SK-N-SH (cell line): ENCODE measurements at regions not wholly inside any gene's neighbourhood (a gene's known extent, or its start where the extent isn't known, plus 50 kb on each side); places are given as distances from the start of the nearest gene placed in this dataset.

Source experiments
- CTCF ChIA-PET: fragments of 300-600, 350-600 bp; formaldehyde crosslinking; extraction: SDS; loops from one replicate; lab custom pipeline; 2021; lab: Yijun Ruan, JAX
- POLR2A ChIA-PET: fragments of 350-600 bp; sonication (Branson Sonifier 250); formaldehyde crosslinking; extraction: SDS; loops from one replicate; lab custom pipeline; 2020; ENCODE audit warnings: antibody characterized with exemption, inconsistent platforms; lab: Yijun Ruan, JAX
- DNase-seq: peaks from one replicate; pipeline ENCODE4 v3.0.0; 2012
- H2AFZ ChIP-seq: fragments of 200-600 bp; sonication (generic); 2 replicates; pipeline ENCODE4 v1.8.1; 2016; ENCODE audit warnings: antibody characterized with exemption, mild to moderate bottlenecking, low read depth
- H3F3A ChIP-seq: fragments of 200-600 bp; sonication (generic); replicated peaks from 2 replicates; pipeline ENCODE3; 2016; ENCODE audit warnings: antibody characterized with exemption, mild to moderate bottlenecking; ENCODE audit not compliant: insufficient read depth
- H3K27ac ChIP-seq, 2 experiments: fragments of 200-500 bp in 1 of 2; fragments of 200-600 bp in 1 of 2; sonication (Bioruptor generic) in 1 of 2; sonication (generic), shearing (Covaris generic) in 1 of 2; 2 replicates each; pipeline versions ENCODE4 v1.5.1 to v1.6.1; 2014 to 2016; ENCODE audit warnings: low read depth in 2 of 2, inconsistent platforms in 1 of 2, low read length in 1 of 2, mild to moderate bottlenecking in 1 of 2, mixed read lengths in 1 of 2
- H3K27me3 ChIP-seq: fragments of 200-600 bp; sonication (generic), shearing (Covaris generic); 2 replicates; pipeline ENCODE4 v1.6.1; 2016; ENCODE audit warnings: mixed run types; ENCODE audit not compliant: insufficient read depth
- H3K36me3 ChIP-seq, 2 experiments: fragments of 200-500 bp in 1 of 2; fragments of 200-600 bp in 1 of 2; sonication (Bioruptor generic) in 1 of 2; sonication (generic) in 1 of 2; replicated peaks in 1 of 2; 2 replicates each; pipeline versions ENCODE3 to v1.5.1; 2014 to 2016; ENCODE audit warnings: low read length in 1 of 2, mild to moderate bottlenecking in 1 of 2; ENCODE audit not compliant: insufficient read depth in 2 of 2, control insufficient read depth in 1 of 2
- H3K4me1 ChIP-seq, 2 experiments: fragments of 200-500 bp in 1 of 2; fragments of 200-600 bp in 1 of 2; sonication (Bioruptor generic) in 1 of 2; sonication (generic), shearing (Covaris generic) in 1 of 2; 2 replicates each; pipeline versions ENCODE4 v1.5.1 to v1.6.1; 2014 to 2016; ENCODE audit warnings: low read depth in 1 of 2, low read length in 1 of 2, mixed run types in 1 of 2; ENCODE audit not compliant: insufficient read depth in 2 of 2, control insufficient read depth in 1 of 2
- H3K4me2 ChIP-seq: fragments of 200-600 bp; sonication (generic), shearing (Covaris generic); 2 replicates; pipeline ENCODE4 v1.6.1; 2017; ENCODE audit warnings: mixed run types
- H3K4me3 ChIP-seq, 2 experiments: fragments of 200-500 bp in 1 of 2; fragments of 200-600 bp in 1 of 2; sonication (Bioruptor generic) in 1 of 2; sonication (generic), shearing (Covaris generic) in 1 of 2; 2 replicates each; pipeline versions ENCODE4 v1.5.1 to v1.8.1; 2014 to 2016; ENCODE audit warnings: low read depth in 2 of 2, inconsistent platforms in 1 of 2, low read length in 1 of 2, mild to moderate bottlenecking in 1 of 2, mixed read lengths in 1 of 2, moderate library complexity in 1 of 2
- H3K79me2 ChIP-seq: fragments of 200-600 bp; sonication (generic); 2 replicates; pipeline ENCODE4 v1.8.1; 2017; ENCODE audit warnings: mild to moderate bottlenecking; ENCODE audit not compliant: insufficient read depth
- H3K9ac ChIP-seq: fragments of 200-600 bp; sonication (generic); 2 replicates; pipeline ENCODE4 v1.6.1; 2017; ENCODE audit warnings: mixed run types
- H3K9me2 ChIP-seq: fragments of 200-600 bp; sonication (generic); 2 replicates; pipeline ENCODE4 v1.6.1; 2017; ENCODE audit warnings: mixed run types
- H3K9me3 ChIP-seq: fragments of 200-600 bp; sonication (generic); 2 replicates; pipeline ENCODE4 v1.6.1; 2017; ENCODE audit warnings: mixed run types, mild to moderate bottlenecking, moderate library complexity
- H4K20me1 ChIP-seq: fragments of 200-600 bp; sonication (generic); 2 replicates; pipeline ENCODE4 v1.6.1; 2017; ENCODE audit warnings: mild to moderate bottlenecking, mixed run types; ENCODE audit not compliant: insufficient read depth
- FOSL2 ChIP-seq: IDR thresholded peaks from 2 replicates; pipeline ENCODE4 v1.4.0; 2012; ENCODE audit warnings: low read depth, mild to moderate bottlenecking, moderate library complexity, borderline replicate concordance
- JUND ChIP-seq: IDR thresholded peaks from 2 replicates; pipeline ENCODE4 v1.4.0; 2012
- NFIC ChIP-seq: IDR thresholded peaks from 2 replicates; pipeline ENCODE4 v1.4.0; 2012; ENCODE audit warnings: borderline replicate concordance
- SMC3 ChIP-seq: IDR thresholded peaks from 2 replicates; pipeline ENCODE4 v1.6.1; 2012; ENCODE audit warnings: low read depth, low read length, improper control_type of control experiment
- TCF12 ChIP-seq: IDR thresholded peaks from 2 replicates; pipeline ENCODE4 v1.4.0; 2012
- TEAD4 ChIP-seq: IDR thresholded peaks from 2 replicates; pipeline ENCODE4 v1.4.0; 2012; ENCODE audit warnings: mild to moderate bottlenecking, borderline replicate concordance; ENCODE audit not compliant: insufficient read depth
- USF1 ChIP-seq: IDR thresholded peaks from 2 replicates; pipeline ENCODE4 v1.4.0; 2012; ENCODE audit warnings: low read depth, borderline replicate concordance
- WGBS: methylation state at CpG from one replicate; pipeline ENCODE4 v1.1.6; 2017; ENCODE audit warnings: low lambda C conversion rate; 5-methylcytosine and 5-hydroxymethylcytosine counted together
- TF ChIP-seq, protein P1 (sequence below): fragments of 200-600 bp; sonication (generic); IDR thresholded peaks from 2 replicates; pipeline ENCODE4 v1.6.1; 2017; ENCODE audit warnings: antibody characterized with exemption, mild to moderate bottlenecking, moderate library complexity

DNA sequence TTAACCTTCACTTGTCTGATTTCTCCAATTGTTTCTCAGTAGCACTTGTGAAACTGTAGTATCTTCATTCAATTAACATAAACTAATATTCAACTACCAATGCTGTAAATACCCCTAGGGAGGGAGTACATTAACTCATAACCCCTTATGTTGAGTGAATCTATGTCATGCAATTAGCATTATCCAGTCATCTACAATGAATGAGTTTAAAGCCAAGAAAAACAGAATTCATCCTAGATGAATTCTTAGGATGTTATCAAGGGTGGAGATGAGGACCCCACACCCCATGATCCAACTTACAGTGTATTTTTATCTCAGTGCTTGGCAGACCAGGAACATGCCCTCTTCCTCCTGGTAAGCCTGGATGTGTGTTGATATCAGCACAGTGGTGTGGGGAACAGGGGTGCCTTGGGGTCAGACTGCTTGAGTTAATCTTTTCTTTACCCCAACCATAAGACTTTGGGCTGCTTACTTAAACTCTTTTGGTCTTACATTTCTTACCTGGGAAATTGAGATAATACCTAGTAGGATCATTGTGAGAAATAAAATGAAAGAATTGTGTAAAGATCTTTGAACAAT lies 62.1 kb upstream of the SCOC start:
- no peak overlapping the region for H3K27ac ChIP-seq
- peak overlapping the region; percentile 61 for H3K4me2 ChIP-seq
- TF ChIP-seq TCF12 (peak; percentile 20; the same call in 1 of the 2 replicates), USF1 (no peak), NFIC (peak; percentile 35)
- H2AFZ ChIP-seq = no peak overlapping the region
- no peaks in the 10 kb centered on the region for H3K36me3 ChIP-seq
- no peaks in the 10 kb centered on the region for H3K9me3 ChIP-seq
- no peaks in the 10 kb centered on the region for H3K9me2 ChIP-seq
- H3K4me1 ChIP-seq = peaks cover 6 to 31% of the 10 kb centered on the region in 2 experiments
- peak overlapping the region; percentile 30; the same call in 1 of the 2 replicates for H3K9ac ChIP-seq
- H4K20me1 ChIP-seq = no peaks in the 10 kb centered on the region
- peaks cover 37% of the 10 kb centered on the region for H3F3A ChIP-seq
- CTCF ChIA-PET = interaction anchor here (1.0 to 1.4 kb wide), 2 partner anchors 15 to 49 kb away, joined by 3 to 8 read pairs; no protein-coding TSS in a partner anchor
- peak; percentile 27 for DNase-seq
- no peaks in the 10 kb centered on the region for H3K27me3 ChIP-seq
- H3K4me3 ChIP-seq = no peak overlapping the region
- no peaks in the 10 kb centered on the region for H3K79me2 ChIP-seq
- POLR2A ChIA-PET = no interaction called here

DNA sequence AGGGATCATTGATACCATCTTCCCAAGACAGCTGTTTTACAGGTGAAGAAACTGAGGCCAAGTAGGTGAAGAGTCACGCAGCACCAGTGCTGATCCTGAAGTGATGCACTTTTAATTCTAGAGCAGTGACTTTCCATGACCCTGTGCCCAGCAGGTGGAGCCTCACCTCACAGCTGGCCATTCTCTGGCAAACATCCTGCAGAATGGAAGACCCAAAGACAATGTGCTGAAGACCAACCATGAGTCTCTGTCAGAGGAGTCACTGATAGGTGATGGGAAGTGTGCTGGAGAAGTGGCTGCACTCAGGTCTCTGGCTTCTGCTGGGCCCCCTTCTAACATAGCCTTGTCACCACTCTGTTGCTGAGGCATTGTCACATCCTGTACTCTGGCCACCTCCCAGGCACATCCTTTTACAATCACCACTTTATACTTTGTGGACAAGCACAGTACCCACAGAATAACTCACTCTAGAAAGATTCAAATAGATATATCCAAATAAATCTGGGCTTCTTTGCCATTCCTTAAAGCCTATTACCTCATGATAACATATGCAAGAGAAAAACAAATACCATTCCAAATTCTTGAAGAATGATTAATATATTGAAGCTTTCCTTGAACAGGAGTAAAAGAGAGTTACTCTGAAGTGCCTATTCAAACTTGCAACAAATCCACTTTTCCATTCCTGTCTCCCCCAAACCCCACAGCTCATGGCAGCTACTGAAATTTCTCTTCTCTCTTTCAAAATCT lies 64.1 kb upstream of the SCOC start:
- H3K36me3 ChIP-seq = no peaks in the 10 kb centered on the region
- peak; percentile 33; the same call in 1 of the 2 replicates for TF ChIP-seq JUND
- TF ChIP-seq TCF12 = no peak; the same call in 1 of the 2 replicates
- TF ChIP-seq TEAD4 = no peak
- TF ChIP-seq, protein P1, sequence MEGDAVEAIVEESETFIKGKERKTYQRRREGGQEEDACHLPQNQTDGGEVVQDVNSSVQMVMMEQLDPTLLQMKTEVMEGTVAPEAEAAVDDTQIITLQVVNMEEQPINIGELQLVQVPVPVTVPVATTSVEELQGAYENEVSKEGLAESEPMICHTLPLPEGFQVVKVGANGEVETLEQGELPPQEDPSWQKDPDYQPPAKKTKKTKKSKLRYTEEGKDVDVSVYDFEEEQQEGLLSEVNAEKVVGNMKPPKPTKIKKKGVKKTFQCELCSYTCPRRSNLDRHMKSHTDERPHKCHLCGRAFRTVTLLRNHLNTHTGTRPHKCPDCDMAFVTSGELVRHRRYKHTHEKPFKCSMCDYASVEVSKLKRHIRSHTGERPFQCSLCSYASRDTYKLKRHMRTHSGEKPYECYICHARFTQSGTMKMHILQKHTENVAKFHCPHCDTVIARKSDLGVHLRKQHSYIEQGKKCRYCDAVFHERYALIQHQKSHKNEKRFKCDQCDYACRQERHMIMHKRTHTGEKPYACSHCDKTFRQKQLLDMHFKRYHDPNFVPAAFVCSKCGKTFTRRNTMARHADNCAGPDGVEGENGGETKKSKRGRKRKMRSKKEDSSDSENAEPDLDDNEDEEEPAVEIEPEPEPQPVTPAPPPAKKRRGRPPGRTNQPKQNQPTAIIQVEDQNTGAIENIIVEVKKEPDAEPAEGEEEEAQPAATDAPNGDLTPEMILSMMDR = peak; percentile 35; the same call in 1 of the 2 replicates
- TF ChIP-seq FOSL2 = peak; percentile 30; the same call in 1 of the 2 replicates
- TF ChIP-seq SMC3 = 0 out of 2 replicates have a peak, but pooled peaks have one; percentile 3
- H3K27me3 ChIP-seq = no peaks in the 10 kb centered on the region
- H3F3A ChIP-seq = peaks cover 37% of the 10 kb centered on the region
- H4K20me1 ChIP-seq = no peaks in the 10 kb centered on the region
- H3K9me2 ChIP-seq = no peaks in the 10 kb centered on the region
- H2AFZ ChIP-seq = no peak overlapping the region
- no peak overlapping the region for H3K4me3 ChIP-seq
- H3K9ac ChIP-seq = peak overlapping the region; percentile 26
- ChIA-PET CTCF (interaction anchor here (0.9 to 5.4 kb wide), 4 partner anchors 14 to 652 kb away, joined by 3 to 19 read pairs (median 4); no protein-coding TSS in a partner anchor), POLR2A (no interaction called here)
- peak overlapping the region in 1 of 2 experiments; percentile 75; a peak in 3 of 4 replicates for H3K27ac ChIP-seq
- DNase-seq = no peak
- H3K9me3 ChIP-seq = no peaks in the 10 kb centered on the region
- H3K79me2 ChIP-seq = no peaks in the 10 kb centered on the region
- WGBS = 60% methylated on average over 1 of the region's 1 CpG
- peak overlapping the region; percentile 60 for H3K4me2 ChIP-seq
- H3K4me1 ChIP-seq = peaks cover 6 to 31% of the 10 kb centered on the region in 2 experiments
